Smooth muscle cell (in vitro differentiated cells): ENCODE measurements at regions not wholly inside any gene's neighbourhood (a gene's known extent, or its start where the extent isn't known, plus 50 kb on each side); places are given as distances from the start of the nearest gene placed in this dataset.

Experiments used
- DNase-seq: peaks from one replicate; lab custom pipeline; 2025; ENCODE audit not compliant: unreplicated experiment; lab: John Stamatoyannopoulos, UW
- H2AFZ ChIP-seq: fragments of 200-600 bp; sonication (generic); 2 replicates; pipeline ENCODE4 v1.6.0; 2016; ENCODE audit warnings: antibody characterized with exemption, low read depth, mild to moderate bottlenecking
- H3F3A ChIP-seq: fragments of 200-600 bp; sonication (generic); 2 replicates; pipeline ENCODE4 v1.6.0; 2017; ENCODE audit warnings: antibody characterized with exemption, low read depth
- H3K27ac ChIP-seq: fragments of 200-600 bp; sonication (generic); 2 replicates; pipeline ENCODE4 v1.5.1; 2016; ENCODE audit warnings: low read depth, mild to moderate bottlenecking
- H3K27me3 ChIP-seq: fragments of 200-600 bp; sonication (generic); 2 replicates; pipeline ENCODE4 v1.6.1; 2016; ENCODE audit warnings: low read depth, mild to moderate bottlenecking
- H3K36me3 ChIP-seq: fragments of 200-600 bp; sonication (generic); 2 replicates; pipeline ENCODE4 v1.5.1; 2016; ENCODE audit warnings: low read depth
- H3K4me1 ChIP-seq: fragments of 200-600 bp; sonication (generic); 2 replicates; pipeline ENCODE4 v1.5.1; 2016; ENCODE audit warnings: low read depth
- H3K4me2 ChIP-seq: fragments of 200-600 bp; sonication (generic); 2 replicates; pipeline ENCODE4 v1.6.0; 2016; ENCODE audit warnings: mild to moderate bottlenecking
- H3K4me3 ChIP-seq: fragments of 200-600 bp; sonication (generic); 2 replicates; pipeline ENCODE4 v1.5.1; 2016; ENCODE audit warnings: mild to moderate bottlenecking
- H3K79me2 ChIP-seq: fragments of 200-600 bp; sonication (generic); 2 replicates; pipeline ENCODE4 v1.6.0; 2016; ENCODE audit warnings: low read depth, mild to moderate bottlenecking
- H3K9ac ChIP-seq: fragments of 200-600 bp; sonication (generic); 2 replicates; pipeline ENCODE4 v1.6.0; 2016; ENCODE audit warnings: low read depth
- H3K9me3 ChIP-seq: fragments of 200-600 bp; sonication (generic); replicated peaks from 2 replicates; pipeline ENCODE4 v1.5.1; 2016; ENCODE audit warnings: low read depth
- H4K20me1 ChIP-seq: fragments of 200-600 bp; sonication (generic); 2 replicates; pipeline ENCODE4 v1.6.0; 2016; ENCODE audit warnings: low read depth
- WGBS: methylation state at CpG from one replicate; pipeline ENCODE4 v1.1.7; 2016; ENCODE audit warnings: low lambda C conversion rate; 5-methylcytosine and 5-hydroxymethylcytosine counted together
- TF ChIP-seq, protein P1 (sequence below): fragments of 200-600 bp; sonication (generic); IDR thresholded peaks from 2 replicates; pipeline ENCODE4 v1.5.1; 2017; ENCODE audit warnings: borderline replicate concordance, mild to moderate bottlenecking, antibody characterized with exemption; ENCODE audit not compliant: insufficient read depth, poor library complexity, severe bottlenecking

DNA sequence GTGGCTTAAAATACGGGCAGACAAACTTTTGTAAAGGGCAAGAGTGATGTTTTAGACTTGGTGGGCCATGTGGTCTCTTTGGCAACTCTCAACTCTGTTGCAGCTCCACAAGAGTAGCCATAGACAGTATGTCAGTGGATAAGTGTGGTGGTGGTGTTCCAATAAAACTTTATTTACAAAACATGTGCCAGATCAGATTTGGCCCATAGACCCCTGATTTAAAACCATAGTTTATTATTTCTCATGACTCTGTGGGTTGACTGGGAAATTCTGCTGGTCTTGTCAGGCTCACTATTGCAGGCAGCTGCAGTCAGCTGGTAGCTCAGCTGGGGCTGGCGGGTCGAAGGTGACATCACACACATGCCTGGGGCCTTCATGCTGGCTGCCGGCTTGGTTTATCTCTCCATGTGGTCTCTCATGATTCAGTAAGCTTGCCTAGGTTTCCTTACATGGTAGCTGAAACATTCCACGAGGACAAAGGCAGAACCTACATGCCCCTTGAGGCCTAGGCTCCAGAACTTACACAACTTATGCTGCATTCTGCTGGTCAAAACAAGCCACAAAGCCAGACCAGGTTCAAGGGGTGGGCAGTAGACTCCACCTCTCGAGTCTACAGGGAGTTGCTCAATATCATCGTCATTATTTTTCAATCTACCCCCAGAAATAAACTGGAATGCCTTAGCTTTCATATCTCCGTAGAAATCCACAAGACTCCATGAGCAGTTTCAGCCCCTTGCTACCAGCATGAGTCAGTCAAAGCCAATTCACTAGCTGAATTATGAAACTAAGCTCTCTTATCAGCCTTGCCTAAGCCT, 245.7 kb downstream of the WDR11 start:
- H4K20me1 ChIP-seq = no peaks in the 10 kb centered on the region
- H3K4me3 ChIP-seq = no peak overlapping the region
- peaks cover 42% of the 10 kb centered on the region for H3F3A ChIP-seq
- H3K79me2 ChIP-seq = no peaks in the 10 kb centered on the region
- peaks cover 28% of the 10 kb centered on the region for H3K4me1 ChIP-seq
- 8% methylated on average over 8 of the region's 8 CpGs for WGBS
- H3K9ac ChIP-seq = peak overlapping the region; percentile 73
- H3K36me3 ChIP-seq = no peaks in the 10 kb centered on the region
- H3K4me2 ChIP-seq = peak overlapping the region; percentile 82
- no peaks in the 10 kb centered on the region for H3K27me3 ChIP-seq
- TF ChIP-seq, protein P1, sequence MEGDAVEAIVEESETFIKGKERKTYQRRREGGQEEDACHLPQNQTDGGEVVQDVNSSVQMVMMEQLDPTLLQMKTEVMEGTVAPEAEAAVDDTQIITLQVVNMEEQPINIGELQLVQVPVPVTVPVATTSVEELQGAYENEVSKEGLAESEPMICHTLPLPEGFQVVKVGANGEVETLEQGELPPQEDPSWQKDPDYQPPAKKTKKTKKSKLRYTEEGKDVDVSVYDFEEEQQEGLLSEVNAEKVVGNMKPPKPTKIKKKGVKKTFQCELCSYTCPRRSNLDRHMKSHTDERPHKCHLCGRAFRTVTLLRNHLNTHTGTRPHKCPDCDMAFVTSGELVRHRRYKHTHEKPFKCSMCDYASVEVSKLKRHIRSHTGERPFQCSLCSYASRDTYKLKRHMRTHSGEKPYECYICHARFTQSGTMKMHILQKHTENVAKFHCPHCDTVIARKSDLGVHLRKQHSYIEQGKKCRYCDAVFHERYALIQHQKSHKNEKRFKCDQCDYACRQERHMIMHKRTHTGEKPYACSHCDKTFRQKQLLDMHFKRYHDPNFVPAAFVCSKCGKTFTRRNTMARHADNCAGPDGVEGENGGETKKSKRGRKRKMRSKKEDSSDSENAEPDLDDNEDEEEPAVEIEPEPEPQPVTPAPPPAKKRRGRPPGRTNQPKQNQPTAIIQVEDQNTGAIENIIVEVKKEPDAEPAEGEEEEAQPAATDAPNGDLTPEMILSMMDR = no peak
- no peak overlapping the region for H2AFZ ChIP-seq
- peak; percentile 30 for DNase-seq
- H3K27ac ChIP-seq = peak overlapping the region; percentile 90
- H3K9me3 ChIP-seq = no peaks in the 10 kb centered on the region

- Histone ChIP-seq H3K9me3 (no peaks in the 10 kb centered on the region), H3K4me3 (no peak overlapping the region), H3K27me3 (no peaks in the 10 kb centered on the region), H3K4me1 (peaks cover 28% of the 10 kb centered on the region), H3K79me2 (no peaks in the 10 kb centered on the region), H3F3A (peaks cover 42% of the 10 kb centered on the region), H3K4me2 (peak overlapping the region; percentile 82), H2AFZ (no peak overlapping the region), H3K27ac (peak overlapping the region; percentile 90), H3K9ac (no peak overlapping the region), H3K36me3 (no peaks in the 10 kb centered on the region), H4K20me1 (no peaks in the 10 kb centered on the region)
- DNase-seq = no peak
- 29% methylated on average over 3 of the region's 3 CpGs for WGBS
- TF ChIP-seq, protein P1 = no peak
These were observed 247.0 kb downstream of the WDR11 start for GRCh38 chr10:121098211-121098610.

- DNase-seq = no peak
- Histone ChIP-seq H3K9ac (no peak overlapping the region), H2AFZ (no peak overlapping the region), H4K20me1 (no peaks in the 10 kb centered on the region), H3K4me2 (peak overlapping the region; percentile 82), H3K4me1 (peaks cover 28% of the 10 kb centered on the region), H3K79me2 (no peaks in the 10 kb centered on the region), H3K4me3 (no peak overlapping the region), H3K36me3 (no peaks in the 10 kb centered on the region), H3F3A (peaks cover 42% of the 10 kb centered on the region), H3K27me3 (no peaks in the 10 kb centered on the region), H3K9me3 (no peaks in the 10 kb centered on the region), H3K27ac (peak overlapping the region; percentile 90)
- 16% methylated on average over 2 of the region's 2 CpGs for WGBS
- TF ChIP-seq, protein P1 = no peak
These were observed 247.6 kb downstream of the WDR11 start for GRCh38 chr10:121098751-121099150.

DNA sequence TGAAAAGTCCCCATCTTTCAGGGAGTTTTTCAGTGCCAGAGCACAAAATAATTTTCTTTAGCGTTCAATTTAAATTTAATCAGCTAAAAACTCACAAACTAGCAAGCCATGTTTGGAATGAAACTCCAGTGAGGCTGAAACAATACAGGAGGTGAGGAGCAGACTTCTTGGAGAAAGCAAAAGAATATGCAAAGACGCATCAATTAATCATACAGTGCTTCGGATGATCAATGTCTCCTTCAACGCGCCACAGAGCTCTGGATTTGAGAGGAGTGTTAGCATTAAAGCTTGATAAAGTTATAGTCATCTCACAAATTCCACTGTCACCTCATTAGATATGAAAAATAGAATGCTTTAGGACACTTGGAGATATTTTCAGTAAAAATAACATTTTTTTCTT, 248.0 kb downstream of the WDR11 start:
- TF ChIP-seq, protein P1 = no peak
- no peak overlapping the region for H3K9ac ChIP-seq

More for the DNA sequence above, 248.0 kb downstream of the WDR11 start:
- H3F3A ChIP-seq = peaks cover 42% of the 10 kb centered on the region
- H3K4me3 ChIP-seq = no peak overlapping the region
- WGBS = 39% methylated on average over 5 of the region's 5 CpGs
- DNase-seq = no peak
- peaks cover 28% of the 10 kb centered on the region for H3K4me1 ChIP-seq
- H4K20me1 ChIP-seq = no peaks in the 10 kb centered on the region
- H3K79me2 ChIP-seq = no peaks in the 10 kb centered on the region
- H3K27ac ChIP-seq = peak overlapping the region; percentile 90
- H3K9me3 ChIP-seq = no peaks in the 10 kb centered on the region
- H3K4me2 ChIP-seq = peak overlapping the region; percentile 82
- H2AFZ ChIP-seq = no peak overlapping the region
- no peaks in the 10 kb centered on the region for H3K36me3 ChIP-seq
- H3K27me3 ChIP-seq = no peaks in the 10 kb centered on the region
